ENCODE measurements at regions not wholly inside any gene's neighbourhood (a gene's known extent, or its start where the extent isn't known, plus 50 kb on each side); places are given as distances from the start of the nearest gene placed in this dataset.

DNA sequence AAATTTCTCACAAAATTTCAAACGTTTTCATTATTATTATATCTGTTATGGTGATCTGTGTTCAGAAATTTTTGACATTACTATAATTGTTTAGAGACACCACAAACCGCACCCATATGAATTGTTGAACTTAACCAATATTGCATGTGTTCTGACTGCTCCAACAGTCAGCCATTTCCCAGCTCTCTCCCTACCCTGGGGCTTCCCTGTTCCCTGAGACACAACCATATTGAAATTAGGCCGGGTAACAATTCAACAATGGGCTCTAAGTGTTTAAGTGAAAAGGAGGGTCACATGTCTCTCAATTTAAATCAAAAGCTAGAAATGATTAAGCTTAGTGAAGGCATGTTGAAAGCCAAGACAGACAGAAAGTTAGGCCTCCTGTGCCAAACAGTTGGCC lies 424.0 kb downstream of the DSC3 start:
- TF ChIP-seq CTCF (IDR thresholded peaks at IDR 0.05; ENCODE audit: borderline replicate concordance, extremely low read depth, low read length, poor library complexity, severe bottlenecking) (no peak), EZH2 (IDR thresholded peaks at IDR 0.05; ENCODE audit: borderline replicate concordance, low read depth, low read length, severe bottlenecking) (no peak)
